HG03045 (cell line): ENCODE measurements at regions not wholly inside any gene's neighbourhood (a gene's known extent, or its start where the extent isn't known, plus 50 kb on each side); places are given as distances from the start of the nearest gene placed in this dataset.

Experiments
- ATAC-seq: cut with Tn5 transposase; IDR thresholded peaks from one replicate; pipeline ENCODE4 v1.9.1; 2021; ENCODE audit warnings: mild to moderate bottlenecking, moderate library complexity; ENCODE audit not compliant: unreplicated experiment

GRCh38 chr20:58069796-58070663 lies 158.4 kb downstream of the ANKRD60 start:
- no peak for ATAC-seq

DNA sequence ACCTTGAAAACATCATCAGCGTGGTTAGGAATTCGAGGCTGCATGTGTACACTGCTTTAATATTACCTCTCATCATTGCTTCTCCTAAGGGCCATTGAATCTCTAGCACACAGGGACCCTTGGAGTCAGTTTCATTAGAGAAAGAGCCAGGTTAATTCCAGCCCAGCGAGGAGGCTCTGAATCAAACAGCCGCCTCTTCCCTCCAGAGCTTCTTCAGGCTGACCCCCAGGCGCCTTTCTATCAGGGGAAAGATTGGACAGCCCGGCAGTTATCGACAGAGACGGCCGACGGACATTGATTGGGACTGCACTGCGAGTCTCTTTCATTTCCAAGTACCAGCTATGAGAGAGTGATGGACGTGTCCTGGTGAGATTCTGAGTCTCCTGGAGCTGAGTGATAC lies 159.2 kb downstream of the ANKRD60 start:
- ATAC-seq = no peak

- no peak for ATAC-seq
Observed at GRCh38 chr20:58065508-58066361, 162.7 kb downstream of the ANKRD60 start.

- ATAC-seq = no peak
Observed at GRCh38 chr20:58064411-58065010, 163.9 kb downstream of the ANKRD60 start.

DNA sequence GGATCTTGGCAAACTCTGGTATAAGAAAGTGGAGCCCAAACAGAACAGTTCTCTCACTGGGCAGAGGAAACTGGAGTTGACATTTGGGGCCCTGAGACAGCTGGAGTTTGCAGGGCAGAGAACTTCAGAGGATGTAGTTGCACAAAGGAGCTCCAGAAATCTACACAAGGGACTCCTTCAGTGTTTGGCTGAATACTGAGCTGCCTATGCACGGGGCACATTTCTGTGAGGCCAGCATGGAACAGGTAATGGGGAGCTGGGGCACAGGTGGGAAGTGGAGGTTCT lies 169.3 kb downstream of the ANKRD60 start:
- ATAC-seq = no peak

DNA sequence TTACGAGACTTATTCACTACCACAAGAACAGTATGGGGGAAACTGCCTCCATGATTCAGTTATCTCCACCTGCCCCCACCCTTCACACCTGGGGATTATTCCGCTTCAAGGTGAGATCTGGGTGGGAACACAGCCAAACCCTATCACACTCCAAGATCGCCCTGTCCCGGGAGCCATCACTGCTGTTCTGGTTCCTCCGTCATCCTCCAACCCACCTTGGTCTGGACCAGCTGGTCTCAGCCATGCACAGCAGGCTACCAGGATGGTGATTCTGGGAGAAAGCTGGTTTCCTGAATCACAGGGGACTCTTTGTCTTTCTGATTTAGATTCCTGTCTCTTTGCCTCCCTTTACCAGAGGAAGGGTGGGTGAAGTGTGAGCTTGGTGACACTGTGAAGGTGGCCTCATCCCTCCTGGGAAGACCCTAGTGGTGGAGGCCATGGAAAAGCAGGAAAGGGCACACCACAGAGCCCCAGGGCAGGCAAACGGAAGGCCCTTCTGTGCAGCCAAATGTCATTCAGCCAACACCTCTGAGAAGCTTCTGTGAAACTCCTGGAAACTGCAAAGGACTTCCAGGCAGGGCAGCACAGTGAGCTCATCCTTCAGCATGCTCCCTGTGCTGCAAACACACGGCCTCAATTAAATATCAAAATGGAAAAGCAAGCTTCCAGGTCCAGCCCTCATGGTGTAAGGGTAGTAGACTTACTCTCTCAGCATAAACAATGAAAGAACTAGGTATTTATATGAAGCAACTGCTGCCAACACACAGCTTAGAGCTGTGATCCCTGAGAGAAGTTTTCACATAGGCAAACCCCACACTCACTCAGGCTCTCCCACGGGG lies 169.8 kb downstream of the ANKRD60 start:
- no peak for ATAC-seq

GRCh38 chr20:58056921-58057686 lies 171.3 kb downstream of the ANKRD60 start:
- no peak for ATAC-seq

DNA sequence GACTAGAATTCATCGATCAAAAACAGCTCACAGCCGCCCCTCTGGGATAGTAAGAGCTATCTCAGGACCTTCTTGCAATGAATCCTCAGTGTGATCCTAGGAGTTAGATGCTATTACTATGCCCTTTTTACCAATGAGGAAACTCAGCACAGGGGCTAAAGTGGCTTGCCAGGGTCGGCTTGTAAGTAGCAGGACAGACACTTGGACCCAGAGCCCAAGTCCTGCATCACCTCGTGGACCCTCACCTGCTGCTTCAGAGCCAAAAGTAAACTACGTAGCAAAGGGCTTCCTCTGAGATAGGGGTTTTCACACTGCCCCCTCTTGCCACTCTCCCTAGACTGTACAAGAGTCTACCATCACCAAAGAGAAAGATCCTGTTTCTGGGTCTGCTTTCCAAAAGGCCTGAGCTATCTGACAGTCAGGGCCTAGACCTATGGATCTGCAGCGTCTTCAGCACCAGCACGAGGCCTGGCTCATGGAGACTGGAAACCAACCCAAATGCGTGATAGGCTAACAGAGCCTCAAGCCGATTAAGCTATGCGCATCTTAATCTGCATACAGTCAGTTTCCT lies 172.3 kb downstream of the ANKRD60 start:
- ATAC-seq = no peak

- ATAC-seq = no peak
Observed at GRCh38 chr20:58054780-58055373, 173.6 kb downstream of the ANKRD60 start.

GRCh38 chr20:58054082-58054779 lies 174.2 kb downstream of the ANKRD60 start:
- no peak for ATAC-seq

DNA sequence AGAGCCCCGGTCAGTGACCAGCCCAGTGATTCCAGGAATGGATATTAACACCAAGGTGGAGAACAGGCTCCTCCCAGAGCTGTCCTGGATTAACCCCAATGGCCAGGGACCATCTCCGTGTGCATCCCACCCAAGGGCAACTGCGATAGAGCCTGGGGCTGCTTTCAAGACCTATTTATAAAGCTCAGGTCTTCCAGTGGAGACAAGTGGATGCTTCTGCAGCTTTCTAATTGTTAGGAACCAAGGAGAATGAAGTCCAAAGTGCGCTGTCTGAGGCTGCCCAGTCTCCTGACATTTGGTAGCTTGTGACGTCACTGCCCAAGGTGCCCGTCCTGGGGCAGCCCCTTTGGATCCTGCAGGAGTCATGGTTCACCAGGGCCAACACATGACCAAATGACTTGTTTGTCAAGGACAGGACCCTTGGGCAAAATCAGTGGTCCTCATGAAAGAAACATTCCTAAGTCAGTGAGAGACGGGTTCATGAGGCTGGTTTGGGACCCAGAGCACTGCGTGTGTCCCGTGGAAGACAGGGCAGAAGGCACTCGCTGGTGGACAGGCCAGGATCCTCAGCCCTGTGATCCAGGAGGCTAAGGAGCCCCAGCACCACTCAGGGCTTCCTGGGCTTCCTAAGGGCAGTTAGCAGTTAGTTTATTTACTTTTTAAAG lies 174.9 kb downstream of the ANKRD60 start:
- ATAC-seq = no peak

- no peak for ATAC-seq
Observed at GRCh38 chr20:58051367-58051766, 177.1 kb downstream of the ANKRD60 start.

GRCh38 chr20:58048096-58048702 lies 180.3 kb downstream of the ANKRD60 start:
- ATAC-seq = no peak

- ATAC-seq = no peak
Observed at GRCh38 chr20:58046311-58046710, 182.1 kb downstream of the ANKRD60 start.

- no peak for ATAC-seq
Observed at GRCh38 chr20:58045579-58045978, 182.9 kb downstream of the ANKRD60 start.

- no peak for ATAC-seq
Observed at GRCh38 chr20:58044931-58045555, 183.4 kb downstream of the ANKRD60 start.

GRCh38 chr20:58044286-58044685 lies 184.2 kb downstream of the ANKRD60 start:
- no peak for ATAC-seq
